AG09319 (cell line): ENCODE measurements at regions not wholly inside any gene's neighbourhood (a gene's known extent, or its start where the extent isn't known, plus 50 kb on each side); places are given as distances from the start of the nearest gene placed in this dataset.

Experiments
- DNase-seq: peaks from one replicate; pipeline ENCODE4 v3.0.0-alpha.2; 2010; ENCODE audit warnings: low read depth; ENCODE audit errors: extremely low read depth
- CTCF ChIP-seq: IDR thresholded peaks from 2 replicates; pipeline ENCODE4 v1.5.1; 2011; ENCODE audit warnings: low read depth, mild to moderate bottlenecking, inconsistent platforms, low read length, moderate library complexity

DNA sequence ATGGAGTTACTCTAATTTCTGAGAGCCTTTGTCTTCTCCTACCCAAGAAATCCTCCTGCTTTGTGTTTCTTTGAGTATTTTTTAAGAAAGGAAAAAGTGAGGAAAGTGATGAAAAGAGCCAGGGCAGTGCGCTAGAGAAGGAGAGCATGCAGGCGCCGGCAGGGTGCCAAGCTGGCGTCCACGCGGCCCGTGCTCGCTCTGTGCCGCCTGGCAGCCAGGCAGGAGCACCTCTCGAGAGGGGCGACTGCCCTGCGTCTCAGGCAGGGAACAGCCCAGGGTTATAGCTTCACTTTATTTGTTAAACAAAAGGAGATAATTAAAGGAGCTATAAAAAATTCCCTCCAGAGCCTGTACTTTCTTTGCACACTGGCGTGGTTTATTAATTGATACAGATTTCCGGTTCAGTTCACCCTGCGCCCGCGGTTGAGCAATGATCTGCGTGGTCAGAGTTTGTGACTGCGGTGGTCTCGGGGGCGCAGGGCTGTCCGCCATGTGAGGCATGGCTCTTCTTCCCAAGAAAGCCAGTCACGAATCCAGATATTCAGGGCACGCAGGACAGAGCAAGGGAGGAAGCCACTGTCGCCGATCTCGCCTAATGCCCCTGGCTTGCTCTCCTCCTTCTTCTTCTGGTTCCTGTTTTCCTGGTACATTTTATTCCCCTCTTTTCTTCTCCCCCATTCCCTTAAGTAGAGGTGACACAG lies 110.8 kb upstream of the PAQR3 start:
- no peak for DNase-seq

GRCh38 chr4:79048878-79049277 lies 109.6 kb upstream of the PAQR3 start:
- DNase-seq, result no peak

More for the DNA sequence above, 110.8 kb upstream of the PAQR3 start:
- TF ChIP-seq CTCF, result no peak

GRCh38 chr4:79047316-79047715 lies 108.1 kb upstream of the PAQR3 start:
- TF ChIP-seq CTCF, result no peak
- no peak for DNase-seq

More at GRCh38 chr4:79048878-79049277, 109.6 kb upstream of the PAQR3 start:
- TF ChIP-seq CTCF, result no peak

DNA sequence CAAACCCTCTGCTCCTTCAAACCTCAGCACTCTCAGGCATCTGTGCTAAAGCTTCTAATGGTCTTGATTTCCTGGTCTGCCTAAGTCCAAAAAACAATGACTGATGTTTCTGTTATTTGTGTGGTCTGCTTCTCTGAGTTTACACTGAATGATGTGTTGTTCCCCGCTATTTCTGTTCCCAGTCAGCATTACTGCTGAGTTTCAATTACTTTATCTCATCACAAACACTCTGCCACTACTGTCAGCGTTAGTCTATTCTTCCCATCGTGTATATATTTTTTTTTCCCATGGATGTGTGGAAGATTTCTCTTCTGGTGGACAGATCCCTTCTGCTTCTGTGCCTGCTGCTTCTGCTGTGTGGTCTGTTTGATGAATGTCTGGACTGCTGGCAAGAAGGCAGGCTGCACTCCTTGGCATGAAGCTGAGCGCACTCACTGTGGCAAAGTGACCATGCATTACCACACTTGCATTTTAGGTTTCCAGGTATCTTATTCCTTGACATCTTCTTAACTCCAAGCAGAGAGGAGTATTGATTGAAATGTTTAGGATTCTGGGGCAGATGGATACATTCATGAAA lies 106.9 kb upstream of the PAQR3 start:
- DNase-seq, result no peak
- no peak for TF ChIP-seq CTCF

DNA sequence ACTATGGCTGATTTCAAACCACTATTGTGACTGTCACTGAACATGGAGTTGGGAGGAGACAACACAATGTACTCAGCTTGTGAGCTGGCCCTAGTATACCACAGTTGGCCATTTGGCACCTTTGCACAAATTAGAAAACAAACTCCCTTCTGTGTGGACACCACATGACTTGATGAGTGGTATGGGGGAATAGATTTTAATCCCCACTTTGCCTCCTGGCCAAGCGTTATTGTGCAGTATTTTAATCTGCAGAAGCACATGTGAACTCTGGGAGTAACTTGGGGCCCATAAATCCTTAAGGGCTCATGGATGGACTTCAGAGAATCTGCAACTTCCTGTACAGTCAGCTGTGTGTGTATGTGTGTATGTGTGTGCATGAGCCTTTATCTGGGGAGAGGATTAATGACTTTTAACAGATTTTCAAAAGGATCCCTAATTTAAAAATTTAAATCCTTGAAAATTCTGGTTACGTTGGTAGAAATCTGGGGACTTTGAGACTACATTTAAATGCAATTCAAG lies 105.0 kb upstream of the PAQR3 start:
- TF ChIP-seq CTCF, result no peak
- no peak for DNase-seq

DNA sequence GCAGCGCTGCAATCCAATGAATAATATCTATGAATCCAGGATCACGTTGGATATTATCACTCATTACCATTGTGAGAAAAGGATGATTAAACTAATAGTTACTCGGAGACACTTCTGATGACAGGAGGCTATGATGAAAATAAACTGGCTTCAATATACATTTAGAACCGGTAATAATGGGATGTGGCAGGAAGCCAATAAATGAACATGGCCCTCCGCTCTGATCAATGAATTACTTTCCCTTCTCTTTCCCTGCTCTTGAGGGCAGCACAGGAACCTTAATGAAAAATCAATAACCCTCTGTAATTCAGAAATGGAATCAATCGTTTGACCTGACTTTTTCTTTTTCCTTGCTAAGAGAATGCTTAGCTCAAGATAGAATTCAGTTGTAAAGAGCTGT lies 103.9 kb upstream of the PAQR3 start:
- no peak for DNase-seq
- no peak for TF ChIP-seq CTCF

GRCh38 chr4:79042079-79042674 lies 102.9 kb upstream of the PAQR3 start:
- no peak for DNase-seq
- TF ChIP-seq CTCF, result peak; percentile 46
